Neural cell (in vitro differentiated cells): ENCODE measurements at regions not wholly inside any gene's neighbourhood (a gene's known extent, or its start where the extent isn't known, plus 50 kb on each side); places are given as distances from the start of the nearest gene placed in this dataset.

Source experiments
- H2AFZ ChIP-seq: fragments of 200-600, 300-800 bp; sonication (generic), shearing (Covaris generic); 2 replicates; pipeline ENCODE4 v1.6.0; 2014; ENCODE audit warnings: low read depth, mild to moderate bottlenecking, antibody characterized with exemption, low read length, moderate library complexity
- H3F3A ChIP-seq: fragments of 200-600 bp; shearing (Covaris generic); 2 replicates; pipeline ENCODE4 v1.6.1; 2016; ENCODE audit warnings: mild to moderate bottlenecking, moderate library complexity, mixed read lengths, antibody characterized with exemption, low read length; ENCODE audit not compliant: insufficient read depth, poor library complexity, severe bottlenecking
- H3K27ac ChIP-seq: fragments of 200-600, 300-800 bp; sonication (generic), shearing (Covaris generic); 2 replicates; pipeline ENCODE4 v1.5.1; 2014; ENCODE audit warnings: mild to moderate bottlenecking, low read length, moderate library complexity
- H3K27me3 ChIP-seq: fragments of 300-800, 200-600 bp; sonication (generic), shearing (Covaris generic); 2 replicates; pipeline ENCODE4 v1.6.0; 2014; ENCODE audit warnings: mild to moderate bottlenecking, low read depth, low read length, moderate library complexity; ENCODE audit not compliant: insufficient read depth
- H3K36me3 ChIP-seq: fragments of 300-800, 200-600 bp; sonication (generic), shearing (Covaris generic); 2 replicates; pipeline ENCODE4 v1.5.1; 2014; ENCODE audit warnings: mild to moderate bottlenecking, antibody characterized with exemption, low read length, moderate library complexity; ENCODE audit not compliant: insufficient read depth
- H3K4me2 ChIP-seq: fragments of 300-800, 200-600 bp; sonication (generic), shearing (Covaris generic); 2 replicates; pipeline ENCODE4 v1.6.0; 2014; ENCODE audit warnings: mild to moderate bottlenecking, low read length
- H3K4me3 ChIP-seq: fragments of 300-800, 200-600 bp; sonication (generic), shearing (Covaris generic); 2 replicates; pipeline ENCODE4 v1.5.1; 2014; ENCODE audit warnings: mild to moderate bottlenecking, low read length, moderate library complexity
- H3K79me2 ChIP-seq: fragments of 200-600 bp; shearing (Covaris generic); replicated peaks from 2 replicates; pipeline ENCODE4 v1.6.0; 2014; ENCODE audit warnings: mild to moderate bottlenecking, low read length, moderate library complexity; ENCODE audit not compliant: insufficient read depth
- H3K9ac ChIP-seq: fragments of 300-800, 200-600 bp; sonication (generic), shearing (Covaris generic); 2 replicates; pipeline ENCODE4 v1.6.1; 2016; ENCODE audit warnings: mild to moderate bottlenecking, low read length, mixed read lengths
- H3K9me2 ChIP-seq: fragments of 200-600 bp; shearing (Covaris generic); 2 replicates; pipeline ENCODE4 v1.6.1; 2016; ENCODE audit warnings: mild to moderate bottlenecking, low read length, mixed read lengths; ENCODE audit not compliant: insufficient read depth
- H3K9me3 ChIP-seq: fragments of 200-600, 300-800 bp; sonication (generic), shearing (Covaris generic); 2 replicates; pipeline ENCODE4 v1.6.1; 2016; ENCODE audit warnings: mild to moderate bottlenecking, mixed run types, low read length, moderate library complexity, mixed read lengths
- H4K20me1 ChIP-seq: fragments of 200-600 bp; shearing (Covaris generic); 2 replicates; pipeline ENCODE4 v1.6.1; 2016; ENCODE audit warnings: mild to moderate bottlenecking, mixed run types; ENCODE audit not compliant: insufficient read depth
- EP300 ChIP-seq: fragments of 450-650 bp; conservative IDR thresholded peaks from 2 replicates; pipeline ENCODE4 v1.6.1; 2014; ENCODE audit warnings: antibody characterized with exemption, mild to moderate bottlenecking, moderate library complexity; ENCODE audit not compliant: poor library complexity, severe bottlenecking
- EZH2 ChIP-seq: fragments of 200-600, 300-800 bp; shearing (Covaris generic), sonication (generic); IDR thresholded peaks from 2 replicates; pipeline ENCODE4 v1.6.1; 2014; ENCODE audit warnings: antibody characterized with exemption, low read length, borderline replicate concordance, mild to moderate bottlenecking; ENCODE audit not compliant: insufficient read depth, poor library complexity, severe bottlenecking
- MXI1 ChIP-seq: fragments of 450-650 bp; conservative IDR thresholded peaks from 2 replicates; pipeline ENCODE4 v1.6.1; 2014; ENCODE audit warnings: antibody characterized with exemption, mild to moderate bottlenecking; ENCODE audit not compliant: poor library complexity, severe bottlenecking
- POLR2AphosphoS5 ChIP-seq: IDR thresholded peaks from 2 replicates; pipeline ENCODE4 v1.6.1; 2012
- RAD21 ChIP-seq: fragments of 450-650 bp; conservative IDR thresholded peaks from 2 replicates; pipeline ENCODE4 v1.6.1; 2014; ENCODE audit warnings: antibody characterized with exemption, mild to moderate bottlenecking, moderate library complexity
- SMC3 ChIP-seq: fragments of 450-650 bp; conservative IDR thresholded peaks from 2 replicates; pipeline ENCODE4 v1.6.1; 2014; ENCODE audit warnings: antibody characterized with exemption, mild to moderate bottlenecking, moderate library complexity; ENCODE audit not compliant: poor library complexity
- TAF1 ChIP-seq: IDR thresholded peaks from 2 replicates; pipeline ENCODE4 v1.6.1; 2012; ENCODE audit warnings: low read depth
- TF ChIP-seq, protein P1 (sequence below): IDR thresholded peaks from 2 replicates; pipeline ENCODE4 v1.6.1; 2012; ENCODE audit warnings: borderline replicate concordance
- TF ChIP-seq, protein P2 (sequence below): fragments of 450-650 bp; IDR thresholded peaks from 2 replicates; pipeline ENCODE4 v1.5.1; 2014; ENCODE audit warnings: antibody characterized with exemption, mild to moderate bottlenecking, moderate library complexity; ENCODE audit not compliant: poor library complexity, severe bottlenecking

DNA sequence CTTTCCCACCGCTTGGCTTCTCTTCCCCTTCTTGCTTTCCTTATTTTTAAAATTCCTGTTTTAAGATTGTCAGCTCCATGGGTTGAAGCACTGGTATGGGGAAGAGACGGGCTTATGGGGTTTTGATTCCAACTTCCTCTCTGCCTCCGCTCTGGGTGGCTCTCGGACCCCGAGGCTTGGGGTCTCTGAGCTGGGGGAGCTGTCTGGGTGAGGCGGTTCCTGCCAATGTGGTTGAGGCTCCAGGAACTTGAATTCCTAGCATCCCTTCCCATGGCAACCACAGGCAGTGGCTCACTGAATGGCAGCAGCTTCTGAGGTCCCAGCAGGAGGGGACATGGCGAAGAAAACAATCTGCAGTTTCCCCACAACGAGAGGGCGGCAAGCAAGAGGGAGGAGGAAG lies 83.1 kb upstream of the C1orf174 start:
- Histone ChIP-seq H3K27me3 (no peaks in the 10 kb centered on the region), H3K4me3 (no peak overlapping the region), H3K36me3 (no peaks in the 10 kb centered on the region), H3K79me2 (no peaks in the 10 kb centered on the region), H2AFZ (no peak overlapping the region), H3K27ac (no peak overlapping the region), H3K9me2 (no peaks in the 10 kb centered on the region), H3F3A (no peaks in the 10 kb centered on the region), H3K9me3 (no peaks in the 10 kb centered on the region), H4K20me1 (no peaks in the 10 kb centered on the region), H3K4me2 (no peak overlapping the region), H3K9ac (no peak overlapping the region)
- TF ChIP-seq MXI1 (no peak), TAF1 (no peak), SMC3 (no peak), EP300 (no peak), POLR2AphosphoS5 (no peak), RAD21 (no peak), EZH2 (no peak)
- TF ChIP-seq, protein P1, sequence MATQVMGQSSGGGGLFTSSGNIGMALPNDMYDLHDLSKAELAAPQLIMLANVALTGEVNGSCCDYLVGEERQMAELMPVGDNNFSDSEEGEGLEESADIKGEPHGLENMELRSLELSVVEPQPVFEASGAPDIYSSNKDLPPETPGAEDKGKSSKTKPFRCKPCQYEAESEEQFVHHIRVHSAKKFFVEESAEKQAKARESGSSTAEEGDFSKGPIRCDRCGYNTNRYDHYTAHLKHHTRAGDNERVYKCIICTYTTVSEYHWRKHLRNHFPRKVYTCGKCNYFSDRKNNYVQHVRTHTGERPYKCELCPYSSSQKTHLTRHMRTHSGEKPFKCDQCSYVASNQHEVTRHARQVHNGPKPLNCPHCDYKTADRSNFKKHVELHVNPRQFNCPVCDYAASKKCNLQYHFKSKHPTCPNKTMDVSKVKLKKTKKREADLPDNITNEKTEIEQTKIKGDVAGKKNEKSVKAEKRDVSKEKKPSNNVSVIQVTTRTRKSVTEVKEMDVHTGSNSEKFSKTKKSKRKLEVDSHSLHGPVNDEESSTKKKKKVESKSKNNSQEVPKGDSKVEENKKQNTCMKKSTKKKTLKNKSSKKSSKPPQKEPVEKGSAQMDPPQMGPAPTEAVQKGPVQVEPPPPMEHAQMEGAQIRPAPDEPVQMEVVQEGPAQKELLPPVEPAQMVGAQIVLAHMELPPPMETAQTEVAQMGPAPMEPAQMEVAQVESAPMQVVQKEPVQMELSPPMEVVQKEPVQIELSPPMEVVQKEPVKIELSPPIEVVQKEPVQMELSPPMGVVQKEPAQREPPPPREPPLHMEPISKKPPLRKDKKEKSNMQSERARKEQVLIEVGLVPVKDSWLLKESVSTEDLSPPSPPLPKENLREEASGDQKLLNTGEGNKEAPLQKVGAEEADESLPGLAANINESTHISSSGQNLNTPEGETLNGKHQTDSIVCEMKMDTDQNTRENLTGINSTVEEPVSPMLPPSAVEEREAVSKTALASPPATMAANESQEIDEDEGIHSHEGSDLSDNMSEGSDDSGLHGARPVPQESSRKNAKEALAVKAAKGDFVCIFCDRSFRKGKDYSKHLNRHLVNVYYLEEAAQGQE: no peak
- TF ChIP-seq, protein P2, sequence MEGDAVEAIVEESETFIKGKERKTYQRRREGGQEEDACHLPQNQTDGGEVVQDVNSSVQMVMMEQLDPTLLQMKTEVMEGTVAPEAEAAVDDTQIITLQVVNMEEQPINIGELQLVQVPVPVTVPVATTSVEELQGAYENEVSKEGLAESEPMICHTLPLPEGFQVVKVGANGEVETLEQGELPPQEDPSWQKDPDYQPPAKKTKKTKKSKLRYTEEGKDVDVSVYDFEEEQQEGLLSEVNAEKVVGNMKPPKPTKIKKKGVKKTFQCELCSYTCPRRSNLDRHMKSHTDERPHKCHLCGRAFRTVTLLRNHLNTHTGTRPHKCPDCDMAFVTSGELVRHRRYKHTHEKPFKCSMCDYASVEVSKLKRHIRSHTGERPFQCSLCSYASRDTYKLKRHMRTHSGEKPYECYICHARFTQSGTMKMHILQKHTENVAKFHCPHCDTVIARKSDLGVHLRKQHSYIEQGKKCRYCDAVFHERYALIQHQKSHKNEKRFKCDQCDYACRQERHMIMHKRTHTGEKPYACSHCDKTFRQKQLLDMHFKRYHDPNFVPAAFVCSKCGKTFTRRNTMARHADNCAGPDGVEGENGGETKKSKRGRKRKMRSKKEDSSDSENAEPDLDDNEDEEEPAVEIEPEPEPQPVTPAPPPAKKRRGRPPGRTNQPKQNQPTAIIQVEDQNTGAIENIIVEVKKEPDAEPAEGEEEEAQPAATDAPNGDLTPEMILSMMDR: no peak

DNA sequence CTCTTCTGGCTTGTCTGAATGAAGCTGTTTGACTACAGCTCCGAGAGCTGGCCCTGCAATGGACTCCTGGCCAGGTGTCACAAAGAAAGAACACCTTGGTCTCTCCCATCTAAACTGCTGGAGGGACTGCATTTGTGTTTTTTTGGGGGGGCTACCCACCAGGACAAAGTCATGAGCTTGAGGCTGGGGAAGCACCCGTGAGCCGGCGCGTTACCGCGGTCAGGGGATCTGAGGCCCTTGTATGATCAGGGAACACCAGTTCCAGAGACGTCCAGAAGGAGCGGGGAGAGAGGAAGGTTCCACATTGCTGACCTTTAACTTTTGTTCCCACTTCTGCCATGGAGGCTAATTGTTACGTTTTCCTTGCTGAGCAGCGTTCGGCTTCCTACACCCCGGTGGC lies 84.5 kb upstream of the C1orf174 start:
- no peak overlapping the region for H3K4me2 ChIP-seq
- no peak for TF ChIP-seq EZH2
- TF ChIP-seq TAF1: no peak
- no peak for TF ChIP-seq RAD21
- TF ChIP-seq, protein P2: no peak
- no peak for TF ChIP-seq EP300
- TF ChIP-seq SMC3: no peak
- TF ChIP-seq MXI1: no peak
- TF ChIP-seq, protein P1: no peak
- no peak for TF ChIP-seq POLR2AphosphoS5
- H3K9me3 ChIP-seq: no peaks in the 10 kb centered on the region
- H3F3A ChIP-seq: no peaks in the 10 kb centered on the region
- no peak overlapping the region for H3K27ac ChIP-seq
- H3K9me2 ChIP-seq: no peaks in the 10 kb centered on the region
- H3K27me3 ChIP-seq: no peaks in the 10 kb centered on the region
- no peaks in the 10 kb centered on the region for H3K36me3 ChIP-seq
- H4K20me1 ChIP-seq: no peaks in the 10 kb centered on the region
- H2AFZ ChIP-seq: no peak overlapping the region
- no peaks in the 10 kb centered on the region for H3K79me2 ChIP-seq
- H3K9ac ChIP-seq: no peak overlapping the region
- no peak overlapping the region for H3K4me3 ChIP-seq
